Esophagus muscularis mucosa (tissue), 3 donors: ENCODE measurements at regions not wholly inside any gene's neighbourhood (a gene's known extent, or its start where the extent isn't known, plus 50 kb on each side); places are given as distances from the start of the nearest gene placed in this dataset.

Source experiments
- POLR2A ChIP-seq: fragments of 450-650 bp; IDR thresholded peaks from one replicate; pipeline ENCODE4 v1.6.1; 2017; ENCODE audit warnings: antibody characterized with exemption, moderate library complexity, mild to moderate bottlenecking, low read depth
- TF ChIP-seq, protein P1 (sequence below), 3 experiments: fragments of 200-600 bp in 2 of 3; fragments of 450-650 bp in 1 of 3; sonication (generic) in 2 of 3; IDR thresholded peaks; one replicate each; pipeline ENCODE4 v1.5.1; 2017 to 2019; ENCODE audit warnings: antibody characterized with exemption in 3 of 3, mild to moderate bottlenecking in 2 of 3, moderate library complexity in 1 of 3

- TF ChIP-seq, protein P1, sequence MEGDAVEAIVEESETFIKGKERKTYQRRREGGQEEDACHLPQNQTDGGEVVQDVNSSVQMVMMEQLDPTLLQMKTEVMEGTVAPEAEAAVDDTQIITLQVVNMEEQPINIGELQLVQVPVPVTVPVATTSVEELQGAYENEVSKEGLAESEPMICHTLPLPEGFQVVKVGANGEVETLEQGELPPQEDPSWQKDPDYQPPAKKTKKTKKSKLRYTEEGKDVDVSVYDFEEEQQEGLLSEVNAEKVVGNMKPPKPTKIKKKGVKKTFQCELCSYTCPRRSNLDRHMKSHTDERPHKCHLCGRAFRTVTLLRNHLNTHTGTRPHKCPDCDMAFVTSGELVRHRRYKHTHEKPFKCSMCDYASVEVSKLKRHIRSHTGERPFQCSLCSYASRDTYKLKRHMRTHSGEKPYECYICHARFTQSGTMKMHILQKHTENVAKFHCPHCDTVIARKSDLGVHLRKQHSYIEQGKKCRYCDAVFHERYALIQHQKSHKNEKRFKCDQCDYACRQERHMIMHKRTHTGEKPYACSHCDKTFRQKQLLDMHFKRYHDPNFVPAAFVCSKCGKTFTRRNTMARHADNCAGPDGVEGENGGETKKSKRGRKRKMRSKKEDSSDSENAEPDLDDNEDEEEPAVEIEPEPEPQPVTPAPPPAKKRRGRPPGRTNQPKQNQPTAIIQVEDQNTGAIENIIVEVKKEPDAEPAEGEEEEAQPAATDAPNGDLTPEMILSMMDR (IDR thresholded peaks at IDR 0.05) = no peak
- TF ChIP-seq POLR2A = no peak
These were observed 176.3 kb upstream of the PARP11 start for GRCh38 chr12:4049298-4050080.
